GM12891 (cell line): ENCODE measurements at regions not wholly inside any gene's neighbourhood (a gene's known extent, or its start where the extent isn't known, plus 50 kb on each side); places are given as distances from the start of the nearest gene placed in this dataset.

Source experiments
- PAX5 ChIP-seq: IDR thresholded peaks from 2 replicates; pipeline ENCODE4 v1.6.1; 2011; ENCODE audit warnings: low read length, moderate library complexity, mild to moderate bottlenecking; ENCODE audit not compliant: insufficient read depth, severe bottlenecking
- POLR2A ChIP-seq: IDR thresholded peaks from 2 replicates; pipeline ENCODE4 v1.6.1; 2011; ENCODE audit warnings: low read depth, low read length, control low read depth
- POLR2AphosphoS5 ChIP-seq: IDR thresholded peaks from 2 replicates; pipeline ENCODE4 v1.6.1; 2011; ENCODE audit warnings: low read depth, low read length, control low read depth
- TAF1 ChIP-seq: IDR thresholded peaks from 2 replicates; pipeline ENCODE4 v1.6.1; 2011; ENCODE audit warnings: low read depth, low read length, control low read depth

DNA sequence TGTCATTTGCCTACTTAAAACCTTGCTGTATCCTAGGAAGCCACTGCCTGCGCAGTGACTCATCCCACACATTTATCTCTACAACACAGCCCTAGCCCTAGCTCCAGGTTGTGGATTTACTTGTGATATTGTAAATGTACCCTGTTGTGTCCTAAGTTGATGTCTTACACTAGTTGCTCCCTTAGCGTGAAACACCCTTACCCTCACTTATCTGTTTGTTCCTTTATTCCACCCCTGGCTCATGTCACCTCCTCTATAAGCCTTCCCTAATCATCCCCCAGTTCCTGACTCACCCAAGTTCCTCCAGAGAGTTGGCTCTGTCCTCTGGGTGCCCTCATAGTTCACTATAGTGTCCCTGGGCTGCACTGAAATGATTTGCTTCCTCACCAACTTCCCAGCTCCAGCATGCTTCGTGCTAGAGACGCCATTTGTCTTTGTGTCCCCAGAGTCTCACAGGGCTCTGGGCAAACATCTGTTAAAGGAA, 431.8 kb upstream of the FAT3 start:
- TF ChIP-seq POLR2A = no peak
- no peak for TF ChIP-seq TAF1
- no peak for TF ChIP-seq POLR2AphosphoS5
- no peak for TF ChIP-seq PAX5
